HepG2 (cell line): ENCODE measurements at regions not wholly inside any gene's neighbourhood (a gene's known extent, or its start where the extent isn't known, plus 50 kb on each side); places are given as distances from the start of the nearest gene placed in this dataset.

ENCODE experiments used
- ATAC-seq: fragments of 200-7000 bp; cut with Tn5 transposase; 3 replicates; pipeline ENCODE4 v1.9.1; 2020; ENCODE audit warnings: mild to moderate bottlenecking, moderate library complexity
- BruUV-seq: library from RNA; stranded (reverse); fragments of 400-500 nt; replicated peaks from 2 replicates; lab custom pipeline; 2021; lab: Mats Ljungman, UMichigan
- CTCF ChIA-PET: fragments of 300-600 bp; formaldehyde crosslinking; extraction: SDS; loops from one replicate; lab custom pipeline; 2021; ENCODE audit warnings: low total read pairs, inconsistent platforms, low intra/inter-chr PET ratio; lab: Yijun Ruan, JAX
- POLR2A ChIA-PET: fragments of 350-600 bp; sonication (Branson Sonifier 250); formaldehyde crosslinking; loops from one replicate; lab custom pipeline; 2020; ENCODE audit warnings: antibody characterized with exemption, inconsistent platforms; lab: Yijun Ruan, JAX
- DNase-seq: peaks from one replicate; pipeline ENCODE4 v3.0.0-alpha.2; 2015; ENCODE audit warnings: low spot score
- FAIRE-seq: peaks from 3 replicates; lab custom pipeline; 2011; peaks lifted over from hg19 to GRCh38; lab: Jason Lieb, UNC
- H2AFZ ChIP-seq: one replicate; pipeline ENCODE4 v1.6.1; 2011; ENCODE audit warnings: low read length, inconsistent platforms
- H3K27ac ChIP-seq: fragments of 300-600 bp; 3 replicates; pipeline ENCODE4 v1.8.0; 2011; ENCODE audit warnings: mixed run types, mild to moderate bottlenecking, mixed read lengths, low read length, inconsistent platforms; ENCODE audit not compliant: insufficient read depth; ENCODE audit errors: extremely low read length
- H3K27me3 ChIP-seq, 2 experiments: fragments of 200-600 bp in 1 of 2; 2 replicates in 1 of 2; 3 replicates in 1 of 2; pipeline versions ENCODE4 v1.6.0 to v1.8.0; 2011; ENCODE audit warnings: low read length in 2 of 2, mild to moderate bottlenecking in 2 of 2, moderate library complexity in 2 of 2, inconsistent platforms in 1 of 2; ENCODE audit not compliant: insufficient read depth in 2 of 2, control insufficient read depth in 1 of 2
- H3K36me3 ChIP-seq, 2 experiments: fragments of 200-600 bp in 1 of 2; replicated peaks in 1 of 2; 2 replicates in 1 of 2; 3 replicates in 1 of 2; pipeline versions ENCODE4 v1.5.1 to v1.8.0; 2011; ENCODE audit warnings: low read length in 2 of 2, inconsistent platforms in 1 of 2; ENCODE audit not compliant: insufficient read depth in 2 of 2, control insufficient read depth in 1 of 2
- H3K4me1 ChIP-seq: 2 replicates; pipeline ENCODE4 v1.5.1; 2012; ENCODE audit warnings: low read length, inconsistent platforms; ENCODE audit not compliant: insufficient read depth
- H3K4me2 ChIP-seq: 2 replicates; pipeline ENCODE4 v1.6.0; 2011; ENCODE audit warnings: low read depth, low read length, inconsistent platforms
- H3K4me3 ChIP-seq, 3 experiments: fragments of 200-600 bp in 1 of 3; sonication (generic), shearing (Covaris generic) in 1 of 3; replicated peaks in 1 of 3; 2 replicates each; pipeline ENCODE4 v1.5.1; 2011 to 2016; ENCODE audit warnings: low read length in 3 of 3, inconsistent platforms in 2 of 3, low read depth in 2 of 3, mild to moderate bottlenecking in 2 of 3, control low read depth in 1 of 3, mixed read lengths in 1 of 3; ENCODE audit not compliant: insufficient read depth in 1 of 3
- H3K79me2 ChIP-seq: one replicate; pipeline ENCODE4 v1.6.1; 2011; ENCODE audit warnings: low read length, inconsistent platforms; ENCODE audit not compliant: insufficient read depth
- H3K9ac ChIP-seq: 2 replicates; pipeline ENCODE4 v1.6.0; 2011; ENCODE audit warnings: mild to moderate bottlenecking, low read depth, low read length, inconsistent platforms; ENCODE audit not compliant: insufficient read depth
- H3K9me3 ChIP-seq: 2 replicates; pipeline ENCODE4 v1.5.1; 2012; ENCODE audit warnings: mild to moderate bottlenecking, low read length
- H4K20me1 ChIP-seq: 2 replicates; pipeline ENCODE4 v1.6.0; 2011; ENCODE audit warnings: inconsistent platforms, mild to moderate bottlenecking, low read length, moderate library complexity; ENCODE audit not compliant: insufficient read depth
- DMAP1 ChIP-seq: IDR thresholded peaks from 2 replicates; pipeline ENCODE4 v1.6.1; 2016
- TEAD3 ChIP-seq: optimal IDR thresholded peaks from 2 replicates; pipeline ENCODE3; 2016; ENCODE audit warnings: borderline replicate concordance
- ZBTB2 ChIP-seq: sonication (generic); formaldehyde crosslinking; IDR thresholded peaks from 2 replicates; pipeline ENCODE4 v1.8.0; 2022; ENCODE audit warnings: low read depth, missing genetic modification reagents
- ZFX ChIP-seq: sonication (generic); formaldehyde crosslinking; IDR thresholded peaks from 2 replicates; pipeline ENCODE4 v1.4.0; 2020; ENCODE audit warnings: mild to moderate bottlenecking, low read depth, missing genetic modification reagents, moderate library complexity
- WGBS: methylation state at CpG from one replicate; pipeline ENCODE4 v1.1.6; 2017; ENCODE audit warnings: low lambda C conversion rate; 5-methylcytosine and 5-hydroxymethylcytosine counted together
- in situ Hi-C: cut with HindIII; loops from 2 replicates; pipeline ENCODE4 v1.10.0; 2017; ENCODE audit warnings: low pct_unique_long_range_greater_than_20kb; ENCODE audit not compliant: extremely low pct_ligation_motif_present
- intact Hi-C: fragments of 100-400 bp; cut with micrococcal nuclease; formaldehyde crosslinking; loops from one replicate; pipeline ENCODE4 v1.10.0; 2022; ENCODE audit not compliant: unreplicated experiment
- TF ChIP-seq, protein P1 (sequence below): sonication (generic); formaldehyde crosslinking; IDR thresholded peaks from 2 replicates; pipeline ENCODE4 v1.4.0; 2020; ENCODE audit warnings: missing genetic modification reagents, mild to moderate bottlenecking, borderline replicate concordance
- TF ChIP-seq, protein P2 (sequence below): sonication (generic); formaldehyde crosslinking; IDR thresholded peaks from 2 replicates; pipeline ENCODE4 v1.4.0; 2020; ENCODE audit warnings: missing genetic modification reagents

- TF ChIP-seq, protein P1, sequence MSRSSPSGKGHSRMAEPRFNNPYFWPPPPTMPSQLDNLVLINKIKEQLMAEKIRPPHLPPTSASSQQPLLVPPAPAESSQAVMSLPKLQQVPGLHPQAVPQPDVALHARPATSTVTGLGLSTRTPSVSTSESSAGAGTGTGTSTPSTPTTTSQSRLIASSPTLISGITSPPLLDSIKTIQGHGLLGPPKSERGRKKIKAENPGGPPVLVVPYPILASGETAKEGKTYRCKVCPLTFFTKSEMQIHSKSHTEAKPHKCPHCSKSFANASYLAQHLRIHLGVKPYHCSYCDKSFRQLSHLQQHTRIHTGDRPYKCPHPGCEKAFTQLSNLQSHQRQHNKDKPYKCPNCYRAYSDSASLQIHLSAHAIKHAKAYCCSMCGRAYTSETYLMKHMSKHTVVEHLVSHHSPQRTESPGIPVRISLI = no peak
- 0 out of 2 replicates have a peak, but pooled peaks have one; percentile 25 for TF ChIP-seq ZFX (CRISPR knock-in tag)
- TF ChIP-seq ZBTB2 (CRISPR knock-in tag) = peak; percentile 5; the same call in 1 of the 2 replicates
- TF ChIP-seq, all 625 proteins: peak for 3
Measured at GRCh38 chr21:38994042-38994441, 188.3 kb downstream of the ETS2 start (continued).

DNA sequence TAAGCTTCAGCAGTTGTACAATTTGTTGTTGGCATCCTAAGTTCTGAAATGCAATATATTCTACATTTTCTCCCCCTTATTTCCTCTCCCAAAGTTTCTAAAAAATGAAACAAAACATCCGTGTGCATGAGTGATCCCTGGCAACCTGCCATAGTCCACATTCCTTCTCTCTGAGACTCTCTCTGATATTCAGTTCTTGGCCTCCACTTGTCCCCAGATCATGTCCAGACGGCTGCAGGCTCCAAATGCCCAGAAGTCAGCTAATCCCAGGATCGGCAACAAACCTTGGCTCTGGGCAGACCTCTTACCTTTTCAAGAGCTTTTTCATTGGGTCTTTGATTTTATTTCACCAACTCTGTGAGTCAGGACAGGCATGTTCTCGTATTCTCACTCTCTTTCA lies 187.8 kb downstream of the ETS2 start:
- H3K9ac ChIP-seq = no peak overlapping the region
- H3K27me3 ChIP-seq = no peaks in the 10 kb centered on the region
- H3K9me3 ChIP-seq = no peaks in the 10 kb centered on the region
- no peaks in the 10 kb centered on the region for H3K79me2 ChIP-seq
- 34% methylated on average over 4 of the region's 4 CpGs for WGBS
- H3K4me2 ChIP-seq = no peak overlapping the region; the same call in 1 of the 2 replicates
- TF ChIP-seq, protein P2, sequence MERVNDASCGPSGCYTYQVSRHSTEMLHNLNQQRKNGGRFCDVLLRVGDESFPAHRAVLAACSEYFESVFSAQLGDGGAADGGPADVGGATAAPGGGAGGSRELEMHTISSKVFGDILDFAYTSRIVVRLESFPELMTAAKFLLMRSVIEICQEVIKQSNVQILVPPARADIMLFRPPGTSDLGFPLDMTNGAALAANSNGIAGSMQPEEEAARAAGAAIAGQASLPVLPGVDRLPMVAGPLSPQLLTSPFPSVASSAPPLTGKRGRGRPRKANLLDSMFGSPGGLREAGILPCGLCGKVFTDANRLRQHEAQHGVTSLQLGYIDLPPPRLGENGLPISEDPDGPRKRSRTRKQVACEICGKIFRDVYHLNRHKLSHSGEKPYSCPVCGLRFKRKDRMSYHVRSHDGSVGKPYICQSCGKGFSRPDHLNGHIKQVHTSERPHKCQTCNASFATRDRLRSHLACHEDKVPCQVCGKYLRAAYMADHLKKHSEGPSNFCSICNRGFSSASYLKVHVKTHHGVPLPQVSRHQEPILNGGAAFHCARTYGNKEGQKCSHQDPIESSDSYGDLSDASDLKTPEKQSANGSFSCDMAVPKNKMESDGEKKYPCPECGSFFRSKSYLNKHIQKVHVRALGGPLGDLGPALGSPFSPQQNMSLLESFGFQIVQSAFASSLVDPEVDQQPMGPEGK (CRISPR knock-in tag) = 0 out of 2 replicates have a peak, but pooled peaks have one; percentile 6
- no peak for TF ChIP-seq DMAP1 (CRISPR knock-in tag)
- peak; percentile 45 for TF ChIP-seq TEAD3
- H3K4me1 ChIP-seq = peaks cover 73% of the 10 kb centered on the region
- no peak overlapping the region for H3K27ac ChIP-seq
- in situ Hi-C loops (no loop called here), intact Hi-C loops (no loop called here)
- H4K20me1 ChIP-seq = no peaks in the 10 kb centered on the region
- CTCF ChIA-PET = no interaction called here
- H2AFZ ChIP-seq = no peak overlapping the region
- no peaks in the 10 kb centered on the region for H3K36me3 ChIP-seq
- ATAC-seq (no peak), DNase-seq (peak; percentile 41), FAIRE-seq (no peak)
- no peak overlapping the region for H3K4me3 ChIP-seq
- POLR2A ChIA-PET = no interaction called here
- BruUV-seq = no TSS peak
